ENCODE measurements at regions not wholly inside any gene's neighbourhood (a gene's known extent, or its start where the extent isn't known, plus 50 kb on each side); places are given as distances from the start of the nearest gene placed in this dataset.

DNA sequence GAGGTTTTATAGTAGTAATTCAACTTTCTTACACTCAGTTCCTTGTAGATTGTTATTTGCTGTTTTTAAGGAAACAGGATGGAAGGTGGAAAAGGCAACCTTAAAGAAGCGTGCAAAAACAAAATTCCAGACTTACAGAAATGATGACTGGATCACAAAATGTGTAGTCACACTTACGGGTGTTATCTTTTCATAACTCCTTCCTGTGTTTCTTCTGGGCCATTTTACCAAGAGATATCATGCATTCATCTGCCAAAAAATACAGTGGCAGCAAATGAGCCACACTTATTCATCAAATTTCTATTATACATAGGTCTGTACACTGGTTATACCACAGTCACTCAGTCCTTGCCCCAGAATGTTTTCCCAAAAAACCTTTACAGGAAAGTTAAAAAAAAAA, 94.3 kb upstream of the IL6 start:
- WGBS = 81% methylated on average over 2 of the region's 2 CpGs
- Histone ChIP-seq H3K27me3 (ENCODE audit: control insufficient read depth in 2 of 2, insufficient read depth in 1 of 2, low read length in 1 of 2) (no peaks in the 10 kb centered on the region), H3K4me1 (ENCODE audit: control insufficient read depth in 2 of 2, insufficient read depth in 2 of 2, low read length in 2 of 2) (no peaks in the 10 kb centered on the region), H3K9me3 (ENCODE audit: control insufficient read depth in 2 of 2, insufficient read depth in 1 of 2, low read length in 1 of 2) (no peaks in the 10 kb centered on the region), H3K27ac (ENCODE audit: low read depth in 1 of 2, low read length in 1 of 2) (no peak overlapping the region), H3K4me3 (ENCODE audit: low read length in 2 of 2) (no peak overlapping the region), H3K36me3 (ENCODE audit: control insufficient read depth in 2 of 2, insufficient read depth in 2 of 2, low read length in 1 of 2) (no peaks in the 10 kb centered on the region)
- no peak for DNase-seq (ENCODE audit: low read depth in 6 of 9, low spot score in 9 of 9)

GRCh38 chr7:22631730-22632129, 95.3 kb upstream of the IL6 start:
- Histone ChIP-seq H3K27me3 (ENCODE audit: control insufficient read depth in 2 of 2, insufficient read depth in 1 of 2, low read length in 1 of 2) (no peaks in the 10 kb centered on the region), H3K27ac (ENCODE audit: low read depth in 1 of 2, low read length in 1 of 2) (no peak overlapping the region), H3K4me1 (ENCODE audit: control insufficient read depth in 2 of 2, insufficient read depth in 2 of 2, low read length in 2 of 2) (no peaks in the 10 kb centered on the region), H3K36me3 (ENCODE audit: control insufficient read depth in 2 of 2, insufficient read depth in 2 of 2, low read length in 1 of 2) (no peaks in the 10 kb centered on the region), H3K9me3 (ENCODE audit: control insufficient read depth in 2 of 2, insufficient read depth in 1 of 2, low read length in 1 of 2) (no peaks in the 10 kb centered on the region), H3K4me3 (ENCODE audit: low read length in 2 of 2) (no peak overlapping the region)
- DNase-seq (ENCODE audit: low read depth in 6 of 9, low spot score in 9 of 9) = no peak
- WGBS = 81% methylated on average over 2 of the region's 2 CpGs

DNA sequence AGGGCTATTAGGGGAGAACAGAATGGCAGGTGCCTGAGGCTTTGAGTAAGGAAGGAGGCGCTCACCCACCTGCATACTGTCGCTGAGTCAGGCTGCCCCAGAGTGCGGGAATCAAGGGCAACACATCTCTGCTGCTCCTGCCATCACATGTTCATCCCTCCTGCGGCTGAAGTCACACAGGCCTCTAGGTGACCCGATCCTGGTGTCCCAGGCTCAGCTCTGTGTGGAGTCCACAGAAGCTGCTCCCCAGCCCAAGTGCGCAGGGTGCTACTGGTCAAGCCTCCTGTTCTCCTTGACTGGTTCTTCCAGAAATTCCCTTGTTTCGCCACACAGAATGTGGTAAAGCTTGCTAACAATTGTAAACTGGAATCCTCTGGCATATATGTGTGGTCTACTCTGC, 96.9 kb upstream of the IL6 start:
- no peak for DNase-seq (ENCODE audit: low read depth in 6 of 9, low spot score in 9 of 9)
- no peak overlapping the region for H3K4me3 ChIP-seq (ENCODE audit: low read length in 2 of 2)
- WGBS = 98% methylated on average over 7 of the region's 7 CpGs
- no peaks in the 10 kb centered on the region for H3K36me3 ChIP-seq (ENCODE audit: control insufficient read depth in 2 of 2, insufficient read depth in 2 of 2, low read length in 1 of 2)
- H3K4me1 ChIP-seq (ENCODE audit: control insufficient read depth in 2 of 2, insufficient read depth in 2 of 2, low read length in 2 of 2) = no peaks in the 10 kb centered on the region
- H3K9me3 ChIP-seq (ENCODE audit: control insufficient read depth in 2 of 2, insufficient read depth in 1 of 2, low read length in 1 of 2) = no peaks in the 10 kb centered on the region
- H3K27ac ChIP-seq (ENCODE audit: low read depth in 1 of 2, low read length in 1 of 2) = no peak overlapping the region
- no peaks in the 10 kb centered on the region for H3K27me3 ChIP-seq (ENCODE audit: control insufficient read depth in 2 of 2, insufficient read depth in 1 of 2, low read length in 1 of 2)

DNA sequence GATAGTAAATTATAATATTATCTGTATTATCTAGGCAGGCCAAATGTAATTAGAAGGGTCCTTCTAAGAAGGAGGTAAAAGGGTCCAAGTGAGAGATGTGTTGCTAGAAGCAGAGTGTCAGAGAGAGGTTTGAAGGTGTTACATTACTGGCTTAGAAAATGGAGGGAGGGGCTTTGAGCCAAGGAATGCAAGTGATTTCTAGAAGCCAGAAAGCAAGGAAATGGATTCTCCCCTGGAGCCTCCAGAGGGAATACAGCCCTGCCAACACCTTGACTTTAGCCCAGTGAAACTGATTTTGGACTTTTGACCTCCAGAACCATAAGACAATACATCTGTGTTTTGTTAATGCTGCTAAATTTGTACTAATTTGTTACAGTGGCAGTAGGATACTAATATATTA, 97.9 kb upstream of the IL6 start:
- H3K36me3 ChIP-seq (ENCODE audit: control insufficient read depth in 2 of 2, insufficient read depth in 2 of 2, low read length in 1 of 2) = no peaks in the 10 kb centered on the region
- DNase-seq (ENCODE audit: low read depth in 6 of 9, low spot score in 9 of 9) = no peak

GRCh38 chr7:22628112-22628511, 98.9 kb upstream of the IL6 start:
- DNase-seq (ENCODE audit: low read depth in 6 of 9, low spot score in 9 of 9) = no peak
- H3K36me3 ChIP-seq (ENCODE audit: control insufficient read depth in 2 of 2, insufficient read depth in 2 of 2, low read length in 1 of 2) = no peaks in the 10 kb centered on the region
- H3K27ac ChIP-seq (ENCODE audit: low read depth in 1 of 2, low read length in 1 of 2) = no peak overlapping the region
- H3K27me3 ChIP-seq (ENCODE audit: control insufficient read depth in 2 of 2, insufficient read depth in 1 of 2, low read length in 1 of 2) = no peaks in the 10 kb centered on the region
- H3K9me3 ChIP-seq (ENCODE audit: control insufficient read depth in 2 of 2, insufficient read depth in 1 of 2, low read length in 1 of 2) = no peaks in the 10 kb centered on the region
- H3K4me3 ChIP-seq (ENCODE audit: low read length in 2 of 2) = no peak overlapping the region
- 95% methylated on average over 1 of the region's 1 CpG for WGBS
- no peaks in the 10 kb centered on the region for H3K4me1 ChIP-seq (ENCODE audit: control insufficient read depth in 2 of 2, insufficient read depth in 2 of 2, low read length in 2 of 2)

More for the DNA sequence above, 97.9 kb upstream of the IL6 start:
- Histone ChIP-seq H3K9me3 (ENCODE audit: control insufficient read depth in 2 of 2, insufficient read depth in 1 of 2, low read length in 1 of 2) (no peaks in the 10 kb centered on the region), H3K4me3 (ENCODE audit: low read length in 2 of 2) (no peak overlapping the region), H3K27me3 (ENCODE audit: control insufficient read depth in 2 of 2, insufficient read depth in 1 of 2, low read length in 1 of 2) (no peaks in the 10 kb centered on the region), H3K4me1 (ENCODE audit: control insufficient read depth in 2 of 2, insufficient read depth in 2 of 2, low read length in 2 of 2) (no peaks in the 10 kb centered on the region), H3K27ac (ENCODE audit: low read depth in 1 of 2, low read length in 1 of 2) (no peak overlapping the region)

- no peak for DNase-seq (ENCODE audit: low read depth in 6 of 9, low spot score in 9 of 9)
- Histone ChIP-seq H3K4me3 (ENCODE audit: low read length in 2 of 2) (no peak overlapping the region), H3K4me1 (ENCODE audit: control insufficient read depth in 2 of 2, insufficient read depth in 2 of 2, low read length in 2 of 2) (no peaks in the 10 kb centered on the region), H3K27me3 (ENCODE audit: control insufficient read depth in 2 of 2, insufficient read depth in 1 of 2, low read length in 1 of 2) (no peaks in the 10 kb centered on the region), H3K9me3 (ENCODE audit: control insufficient read depth in 2 of 2, insufficient read depth in 1 of 2, low read length in 1 of 2) (no peaks in the 10 kb centered on the region), H3K27ac (ENCODE audit: low read depth in 1 of 2, low read length in 1 of 2) (no peak overlapping the region), H3K36me3 (ENCODE audit: control insufficient read depth in 2 of 2, insufficient read depth in 2 of 2, low read length in 1 of 2) (no peaks in the 10 kb centered on the region)
- 94% methylated on average over 2 of the region's 2 CpGs for WGBS
Observed at GRCh38 chr7:22627136-22627535, 99.9 kb upstream of the IL6 start.

- no peak overlapping the region for H3K4me3 ChIP-seq (ENCODE audit: low read length in 2 of 2)
- WGBS = 97% methylated on average over 1 of the region's 1 CpG
- no peaks in the 10 kb centered on the region for H3K4me1 ChIP-seq (ENCODE audit: control insufficient read depth in 2 of 2, insufficient read depth in 2 of 2, low read length in 2 of 2)
- H3K36me3 ChIP-seq (ENCODE audit: control insufficient read depth in 2 of 2, insufficient read depth in 2 of 2, low read length in 1 of 2) = no peaks in the 10 kb centered on the region
- H3K27me3 ChIP-seq (ENCODE audit: control insufficient read depth in 2 of 2, insufficient read depth in 1 of 2, low read length in 1 of 2) = no peaks in the 10 kb centered on the region
- H3K9me3 ChIP-seq (ENCODE audit: control insufficient read depth in 2 of 2, insufficient read depth in 1 of 2, low read length in 1 of 2) = no peaks in the 10 kb centered on the region
- DNase-seq (ENCODE audit: low read depth in 6 of 9, low spot score in 9 of 9) = no peak
- H3K27ac ChIP-seq (ENCODE audit: low read depth in 1 of 2, low read length in 1 of 2) = no peak overlapping the region
Observed at GRCh38 chr7:22625251-22625650, 101.7 kb upstream of the IL6 start.

DNA sequence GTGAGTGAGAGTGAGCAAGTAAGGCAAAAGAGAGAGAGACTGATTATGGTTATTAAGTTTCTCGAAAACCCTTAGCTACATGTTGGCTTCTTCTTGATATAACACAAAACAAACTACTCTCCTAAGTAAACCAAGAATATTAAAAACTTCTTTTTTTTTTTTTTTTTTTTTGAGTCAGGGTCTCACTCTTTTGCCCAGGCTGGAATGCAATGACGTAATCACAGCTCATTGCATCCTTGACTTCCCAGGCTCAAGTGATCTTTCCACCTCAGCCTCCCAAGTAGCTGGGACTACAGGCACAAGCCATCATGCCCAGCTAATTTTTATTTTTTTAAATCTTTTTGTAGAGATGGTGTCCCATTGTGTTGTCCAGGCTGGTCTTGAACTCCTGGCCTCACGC, 102.2 kb upstream of the IL6 start:
- no peaks in the 10 kb centered on the region for H3K36me3 ChIP-seq (ENCODE audit: control insufficient read depth in 2 of 2, insufficient read depth in 2 of 2, low read length in 1 of 2)
- no peaks in the 10 kb centered on the region for H3K9me3 ChIP-seq (ENCODE audit: control insufficient read depth in 2 of 2, insufficient read depth in 1 of 2, low read length in 1 of 2)
- DNase-seq (ENCODE audit: low read depth in 6 of 9, low spot score in 9 of 9) = no peak
- 98% methylated on average over 3 of the region's 3 CpGs for WGBS
- no peaks in the 10 kb centered on the region for H3K4me1 ChIP-seq (ENCODE audit: control insufficient read depth in 2 of 2, insufficient read depth in 2 of 2, low read length in 2 of 2)
- H3K4me3 ChIP-seq (ENCODE audit: low read length in 2 of 2) = no peak overlapping the region
- no peaks in the 10 kb centered on the region for H3K27me3 ChIP-seq (ENCODE audit: control insufficient read depth in 2 of 2, insufficient read depth in 1 of 2, low read length in 1 of 2)
- H3K27ac ChIP-seq (ENCODE audit: low read depth in 1 of 2, low read length in 1 of 2) = no peak overlapping the region

GRCh38 chr7:22622116-22622785, 104.7 kb upstream of the IL6 start:
- Histone ChIP-seq H3K36me3 (ENCODE audit: control insufficient read depth in 2 of 2, insufficient read depth in 2 of 2, low read length in 1 of 2) (no peaks in the 10 kb centered on the region), H3K4me1 (ENCODE audit: control insufficient read depth in 2 of 2, insufficient read depth in 2 of 2, low read length in 2 of 2) (no peaks in the 10 kb centered on the region), H3K27ac (ENCODE audit: low read depth in 1 of 2, low read length in 1 of 2) (no peak overlapping the region), H3K27me3 (ENCODE audit: control insufficient read depth in 2 of 2, insufficient read depth in 1 of 2, low read length in 1 of 2) (no peaks in the 10 kb centered on the region), H3K9me3 (ENCODE audit: control insufficient read depth in 2 of 2, insufficient read depth in 1 of 2, low read length in 1 of 2) (no peaks in the 10 kb centered on the region), H3K4me3 (ENCODE audit: low read length in 2 of 2) (no peak overlapping the region)
- 96% methylated on average over 4 of the region's 4 CpGs for WGBS
- no peak for DNase-seq (ENCODE audit: low read depth in 6 of 9, low spot score in 9 of 9)

GRCh38 chr7:22618528-22618927, 108.5 kb upstream of the IL6 start:
- no peaks in the 10 kb centered on the region for H3K27me3 ChIP-seq (ENCODE audit: control insufficient read depth in 2 of 2, insufficient read depth in 1 of 2, low read length in 1 of 2)
- H3K27ac ChIP-seq (ENCODE audit: low read depth in 1 of 2, low read length in 1 of 2) = no peak overlapping the region
- H3K4me3 ChIP-seq (ENCODE audit: low read length in 2 of 2) = no peak overlapping the region
- no peak for DNase-seq (ENCODE audit: low read depth in 6 of 9, low spot score in 9 of 9)
- H3K9me3 ChIP-seq (ENCODE audit: control insufficient read depth in 2 of 2, insufficient read depth in 1 of 2, low read length in 1 of 2) = no peaks in the 10 kb centered on the region
- no peaks in the 10 kb centered on the region for H3K4me1 ChIP-seq (ENCODE audit: control insufficient read depth in 2 of 2, insufficient read depth in 2 of 2, low read length in 2 of 2)
- H3K36me3 ChIP-seq (ENCODE audit: control insufficient read depth in 2 of 2, insufficient read depth in 2 of 2, low read length in 1 of 2) = no peaks in the 10 kb centered on the region
